ENCODE measurements at regions not wholly inside any gene's neighbourhood (a gene's known extent, or its start where the extent isn't known, plus 50 kb on each side); places are given as distances from the start of the nearest gene placed in this dataset.

DNA sequence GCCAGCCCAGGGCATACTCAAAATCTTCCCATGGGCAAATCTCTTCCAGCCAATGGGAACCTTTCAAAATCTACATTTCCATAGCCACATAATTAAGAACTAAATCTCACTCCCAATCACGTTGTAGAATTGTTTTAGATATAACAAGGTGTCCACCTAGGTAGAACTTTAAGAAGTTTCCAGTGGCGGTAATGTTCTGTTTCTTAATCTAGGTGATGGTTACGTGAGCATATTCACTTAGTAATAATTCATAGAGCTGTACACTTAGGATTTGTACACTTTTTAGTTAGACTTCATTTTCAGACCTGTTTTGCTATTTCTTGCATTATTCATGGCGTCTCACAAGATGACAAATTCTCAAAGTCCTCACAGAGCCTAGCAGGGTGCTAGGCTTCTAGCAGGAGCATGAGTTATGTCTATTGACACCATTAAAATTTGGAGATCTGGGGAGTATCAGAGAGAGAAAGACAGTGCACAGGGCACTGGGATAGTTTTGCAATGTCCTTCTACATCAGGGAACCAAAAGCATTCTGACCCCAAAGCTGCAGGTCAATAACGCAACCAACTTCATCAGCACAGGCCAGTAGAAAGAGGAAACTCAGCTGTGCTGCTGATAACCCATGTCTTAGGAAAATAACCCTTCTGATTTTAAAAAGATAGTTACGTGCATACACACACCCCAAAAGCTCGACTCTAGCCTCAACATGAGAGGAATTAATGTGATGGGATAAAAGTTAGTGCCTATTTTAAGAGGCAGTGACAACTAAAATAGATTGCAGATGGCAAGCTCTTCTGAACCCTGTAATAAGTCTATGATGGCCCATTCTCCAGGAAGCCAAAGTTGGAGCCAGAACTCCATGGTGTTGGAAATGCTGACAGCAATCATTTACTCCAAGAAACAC is 518.1 kb upstream of the JARID2 start:
- H3K4me3 ChIP-seq (ENCODE audit: low read length), result no peak overlapping the region
- no peak for TF ChIP-seq ZNF274 (IDR thresholded peaks at IDR 0.05; ENCODE audit: low read depth, low read length)

DNA sequence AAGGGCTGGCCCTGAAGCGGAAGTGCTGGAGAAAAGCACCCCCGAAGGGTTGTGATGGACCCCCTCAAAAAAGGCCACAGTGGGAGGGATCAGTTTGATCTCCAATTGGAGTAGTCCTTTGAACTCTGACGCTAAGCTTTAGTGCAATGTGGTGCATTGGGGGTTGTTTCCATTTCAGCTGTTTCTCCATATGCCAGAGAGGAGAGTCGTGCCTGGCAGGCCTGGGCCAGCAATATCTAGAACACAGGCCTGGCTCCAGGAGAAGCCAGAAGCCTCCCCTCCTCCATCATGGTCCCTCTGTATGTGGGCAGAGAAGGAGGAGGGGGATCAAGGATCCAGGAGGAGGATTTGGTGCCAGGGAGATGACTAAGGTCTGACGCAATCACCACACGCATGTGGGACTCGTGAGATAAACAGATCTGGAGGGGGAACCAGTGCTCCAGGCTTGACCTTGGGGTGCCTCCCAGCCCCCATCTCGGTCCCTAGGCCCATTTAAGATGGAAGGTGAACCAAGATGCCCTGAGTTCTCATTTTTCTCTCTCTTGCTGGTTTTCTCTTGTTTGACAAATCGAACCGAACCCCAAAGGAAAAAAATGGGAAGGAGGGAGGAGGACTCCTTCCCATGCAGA is 517.4 kb upstream of the JARID2 start:
- TF ChIP-seq ZNF274 (IDR thresholded peaks at IDR 0.05; ENCODE audit: low read depth, low read length), result no peak
- no peak overlapping the region for H3K4me3 ChIP-seq (ENCODE audit: low read length)

DNA sequence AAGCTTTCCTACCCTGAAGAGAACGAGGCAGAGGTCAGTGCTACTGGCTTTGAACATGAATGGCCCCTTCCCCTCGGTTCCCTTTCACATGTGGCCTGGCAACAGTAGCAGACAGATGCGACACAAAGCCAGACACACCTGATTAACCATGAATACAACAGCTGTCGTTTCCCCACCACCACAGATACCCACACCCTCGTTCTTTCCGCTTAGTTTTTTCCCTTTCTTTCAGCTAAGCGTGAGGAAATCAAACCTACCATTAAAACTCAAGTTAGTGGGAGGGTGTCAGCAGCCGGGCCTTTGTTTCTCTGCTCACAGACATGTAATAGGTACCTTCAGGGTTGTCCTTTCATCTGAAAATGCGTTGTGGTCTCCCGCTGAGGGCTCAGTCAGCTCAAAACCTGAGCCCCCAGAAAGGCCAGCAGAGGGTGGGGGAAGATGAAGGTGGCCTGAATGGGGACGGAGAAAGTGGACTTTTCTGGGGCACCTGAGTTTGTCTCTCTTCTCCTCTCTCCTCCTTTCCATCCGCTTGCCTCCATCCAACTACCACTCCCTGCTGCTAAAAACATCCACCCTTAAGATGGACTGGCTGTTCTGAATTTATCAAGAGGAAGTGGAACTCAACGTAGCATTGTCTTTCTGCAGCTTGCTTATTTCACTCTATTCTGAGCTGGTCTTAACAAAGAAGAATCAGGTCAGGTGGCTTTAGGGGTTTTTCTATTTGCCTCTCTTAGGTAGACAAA is 516.6 kb upstream of the JARID2 start:
- no peak overlapping the region; the same call in 1 of the 2 replicates for H3K4me3 ChIP-seq (ENCODE audit: low read length)
- no peak for TF ChIP-seq ZNF274 (IDR thresholded peaks at IDR 0.05; ENCODE audit: low read depth, low read length)

DNA sequence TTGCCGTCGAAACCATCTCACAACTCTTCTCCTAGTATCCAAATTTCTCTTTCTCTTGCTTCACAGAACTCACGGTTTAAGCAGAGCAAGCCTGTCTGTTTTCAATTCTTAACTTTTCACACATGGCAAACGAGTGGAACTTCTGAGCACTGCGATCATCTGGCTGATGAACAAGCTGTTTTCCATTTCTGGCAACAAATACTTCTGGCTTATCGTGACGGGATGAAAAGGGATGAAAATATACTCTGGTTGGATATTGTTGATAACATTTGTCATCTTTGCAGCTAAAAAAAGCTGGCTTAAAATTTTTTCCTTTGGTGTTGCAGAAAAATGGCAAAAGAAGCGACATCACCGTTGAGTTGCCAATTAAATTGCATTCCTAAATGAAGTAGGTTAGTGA is 515.2 kb upstream of the JARID2 start:
- no peak for TF ChIP-seq ZNF274 (IDR thresholded peaks at IDR 0.05; ENCODE audit: low read depth, low read length)
- no peak overlapping the region for H3K4me3 ChIP-seq (ENCODE audit: low read length)

DNA sequence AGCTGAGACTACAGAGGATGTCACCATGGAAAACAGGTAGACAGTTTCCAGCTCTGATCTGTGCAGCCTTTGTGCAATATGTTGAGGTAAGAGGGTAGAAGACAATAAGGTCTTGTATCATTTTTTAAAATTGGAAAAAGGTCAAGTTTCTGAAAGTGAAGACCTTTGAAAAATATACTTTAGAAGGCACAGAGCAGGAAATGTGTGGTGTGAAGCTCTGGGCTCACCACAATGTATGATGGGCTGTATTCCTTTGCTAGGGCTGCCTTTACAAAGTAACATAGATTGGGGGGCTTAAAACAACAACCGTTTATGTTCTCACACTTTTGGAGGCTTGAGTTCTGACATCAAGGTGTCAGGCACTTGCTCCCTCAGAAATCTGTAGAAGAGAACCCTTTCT is 514.3 kb upstream of the JARID2 start:
- H3K4me3 ChIP-seq (ENCODE audit: low read length), result no peak overlapping the region
- no peak for TF ChIP-seq ZNF274 (IDR thresholded peaks at IDR 0.05; ENCODE audit: low read depth, low read length)

DNA sequence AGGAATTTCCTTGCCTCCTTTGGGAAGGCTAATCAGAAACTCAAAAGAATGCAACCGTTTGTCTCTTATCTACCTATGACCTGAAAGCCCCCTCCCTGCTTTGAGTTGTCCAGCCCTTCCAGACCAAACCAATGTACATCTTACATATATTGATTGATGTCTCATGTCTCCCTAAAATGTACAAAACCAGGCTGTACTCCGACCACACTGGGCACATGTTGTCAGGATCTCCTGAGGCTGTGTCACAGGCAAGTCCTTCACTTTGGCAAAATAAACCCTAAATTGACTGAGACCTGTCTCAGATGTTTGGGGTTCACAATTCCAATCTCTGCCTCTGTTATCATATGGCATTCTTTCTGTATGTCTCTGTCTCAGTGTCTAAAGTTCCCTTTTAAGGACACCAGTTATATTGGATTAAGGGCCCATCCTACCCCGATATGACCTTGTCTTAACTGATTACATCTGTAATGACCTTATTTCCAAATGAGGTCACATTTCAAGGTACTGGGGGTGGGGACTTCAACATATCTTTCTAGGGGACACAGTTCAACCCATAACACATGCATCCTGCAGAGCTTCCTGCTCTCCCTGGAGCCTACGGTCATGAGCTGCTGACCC is 513.5 kb upstream of the JARID2 start:
- TF ChIP-seq ZNF274 (IDR thresholded peaks at IDR 0.05; ENCODE audit: low read depth, low read length), result no peak
- H3K4me3 ChIP-seq (ENCODE audit: low read length), result no peak overlapping the region

DNA sequence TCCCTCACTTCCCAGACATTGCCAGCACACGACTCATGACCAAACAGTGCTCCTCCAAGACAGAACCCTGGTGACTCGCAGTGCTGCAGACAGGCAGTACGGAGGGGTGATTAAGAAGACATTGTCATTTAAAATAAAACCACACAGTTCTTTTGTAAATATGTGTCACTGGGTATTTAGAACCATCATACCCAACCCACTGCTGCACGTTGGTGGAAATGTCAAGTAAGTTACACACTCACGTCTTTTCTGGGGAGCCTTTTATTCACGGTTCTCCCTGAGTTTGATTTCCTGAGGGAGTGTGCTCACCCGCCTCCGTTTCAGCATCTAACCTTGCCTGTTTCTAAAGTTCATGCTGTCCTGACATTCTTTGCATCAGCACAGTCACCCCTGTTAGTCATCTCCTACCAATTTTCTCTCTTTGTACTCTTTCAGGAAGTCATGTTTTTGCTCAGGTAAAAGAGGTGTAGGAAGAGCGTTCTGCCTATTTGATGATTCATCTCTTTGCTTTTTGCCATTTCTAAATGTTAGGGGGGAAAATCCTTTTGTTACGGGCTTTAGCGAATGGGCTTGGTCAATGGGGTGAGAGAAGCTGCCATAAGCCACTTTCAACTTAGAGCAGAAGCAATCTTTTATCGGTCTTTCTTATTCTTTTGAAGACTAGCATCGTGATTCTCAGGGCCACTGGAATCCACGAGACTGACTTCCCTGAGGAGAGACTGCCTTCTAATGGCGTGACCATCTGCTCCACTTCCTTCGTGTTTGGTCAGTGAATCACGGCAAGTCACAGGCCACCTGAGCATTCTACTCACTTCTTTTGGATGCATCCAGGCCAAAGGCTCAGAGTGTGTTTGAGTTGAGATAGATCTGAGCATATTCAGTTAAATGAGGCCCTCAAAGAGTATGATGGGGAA is 512.8 kb upstream of the JARID2 start:
- no peak for TF ChIP-seq ZNF274 (IDR thresholded peaks at IDR 0.05; ENCODE audit: low read depth, low read length)
- H3K4me3 ChIP-seq (ENCODE audit: low read length), result no peak overlapping the region

DNA sequence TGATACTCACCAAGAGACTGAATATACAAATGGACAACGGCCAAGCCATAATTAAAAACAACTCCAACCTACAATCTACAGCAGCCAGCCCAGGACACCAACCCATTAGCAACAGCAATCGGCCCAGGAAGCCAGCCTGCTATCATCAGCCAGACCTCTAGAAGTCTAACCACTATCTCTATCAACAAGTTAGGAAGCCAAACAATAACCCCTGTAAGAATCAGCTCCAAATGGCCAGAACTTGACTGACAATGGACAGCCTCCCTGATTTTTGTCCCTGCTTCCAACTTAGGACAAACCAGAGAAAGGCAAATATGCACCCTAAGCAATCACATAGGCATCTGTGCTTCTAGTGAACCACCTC is 511.8 kb upstream of the JARID2 start:
- TF ChIP-seq ZNF274 (IDR thresholded peaks at IDR 0.05; ENCODE audit: low read depth, low read length), result no peak
- no peak overlapping the region for H3K4me3 ChIP-seq (ENCODE audit: low read length)

DNA sequence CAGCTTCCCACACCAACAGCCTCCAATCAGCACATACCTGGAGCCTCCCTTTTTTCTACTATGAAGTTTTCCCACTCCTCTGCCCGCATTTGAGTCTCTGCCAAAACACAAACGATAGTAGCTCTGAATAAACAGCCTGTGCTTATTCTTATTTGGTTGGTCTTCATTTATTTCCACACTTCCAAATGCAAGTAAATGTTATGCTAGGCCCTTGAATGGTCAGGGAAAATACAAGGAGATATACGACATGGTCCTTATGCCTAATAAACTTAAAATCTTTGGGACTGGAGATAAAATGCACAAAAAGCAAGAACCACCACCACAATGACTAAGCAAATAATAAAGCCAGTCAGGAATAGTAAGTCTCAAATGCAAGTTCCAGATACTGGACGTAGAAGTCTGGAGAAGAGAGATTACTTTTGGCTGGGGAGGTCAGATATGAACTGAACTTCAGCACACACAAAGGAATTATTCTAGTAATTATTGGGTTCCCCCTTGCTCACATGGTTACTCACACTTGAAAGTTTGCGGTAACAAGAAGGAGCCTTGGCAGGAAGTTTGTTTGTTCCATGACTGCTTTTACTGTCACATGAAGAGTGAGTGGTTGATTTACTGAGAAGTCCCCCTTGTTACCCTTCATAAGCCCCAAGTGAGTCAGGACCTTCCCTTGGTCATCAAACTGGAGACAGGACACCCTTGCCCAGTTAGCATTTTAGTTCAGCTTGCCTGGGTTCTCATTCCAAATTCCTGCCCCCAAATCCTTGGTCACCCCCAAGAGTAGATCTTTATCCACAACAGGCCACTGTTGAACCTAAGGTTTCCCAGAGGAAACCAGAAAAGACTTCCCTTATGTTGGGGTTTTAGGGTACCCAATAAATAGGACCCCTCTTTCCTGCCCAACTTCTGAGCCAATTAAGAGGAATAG is 511.2 kb upstream of the JARID2 start:
- no peak for TF ChIP-seq ZNF274 (IDR thresholded peaks at IDR 0.05; ENCODE audit: low read depth, low read length)
- H3K4me3 ChIP-seq (ENCODE audit: low read length), result no peak overlapping the region

DNA sequence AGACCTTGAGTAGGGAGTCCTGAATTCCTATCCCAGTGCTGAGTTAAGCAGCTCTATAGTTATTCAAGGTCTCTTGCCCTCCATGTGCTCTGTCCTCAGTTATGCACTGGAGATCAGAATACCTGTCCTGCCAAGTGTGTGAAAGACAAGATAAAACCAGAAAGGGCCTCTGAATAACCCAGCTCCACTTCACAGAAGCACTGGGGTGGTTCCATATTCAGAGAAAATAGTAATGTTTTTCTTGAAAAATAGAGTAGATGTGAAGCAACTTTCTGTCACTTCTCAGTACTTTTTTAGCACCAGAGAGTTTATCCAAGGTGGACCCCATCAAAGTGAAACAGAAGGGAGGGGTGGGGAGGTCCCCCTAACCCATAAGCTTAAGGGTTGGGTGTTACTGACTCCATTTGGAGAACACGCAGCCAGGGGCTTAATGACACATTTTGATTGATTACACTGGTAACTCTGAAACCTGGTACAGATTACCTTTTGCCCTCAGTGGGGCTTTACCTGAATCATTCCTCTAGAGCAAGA is 509.8 kb upstream of the JARID2 start:
- no peak overlapping the region for H3K4me3 ChIP-seq (ENCODE audit: low read length)
- TF ChIP-seq ZNF274 (IDR thresholded peaks at IDR 0.05; ENCODE audit: low read depth, low read length), result no peak

DNA sequence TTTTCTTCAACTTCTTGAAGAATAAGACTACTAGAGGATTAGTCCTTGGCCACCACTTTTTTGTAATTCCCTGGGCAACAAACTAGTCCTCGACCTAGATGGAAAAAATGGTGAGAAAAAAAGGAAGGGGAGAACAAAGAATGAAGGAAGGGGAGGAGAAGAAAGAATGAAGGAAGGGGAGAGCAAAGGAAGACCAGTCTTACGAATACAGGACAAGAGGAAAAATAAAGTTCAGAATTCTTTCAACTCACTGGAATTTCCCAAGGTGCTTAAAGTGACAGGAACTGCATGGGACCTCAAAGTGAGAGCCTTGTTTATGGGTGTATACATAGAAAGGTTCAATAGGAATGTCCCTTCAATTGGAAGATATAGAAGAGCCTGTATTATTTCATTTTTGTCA is 509.3 kb upstream of the JARID2 start:
- H3K4me3 ChIP-seq (ENCODE audit: low read length), result no peak overlapping the region

DNA sequence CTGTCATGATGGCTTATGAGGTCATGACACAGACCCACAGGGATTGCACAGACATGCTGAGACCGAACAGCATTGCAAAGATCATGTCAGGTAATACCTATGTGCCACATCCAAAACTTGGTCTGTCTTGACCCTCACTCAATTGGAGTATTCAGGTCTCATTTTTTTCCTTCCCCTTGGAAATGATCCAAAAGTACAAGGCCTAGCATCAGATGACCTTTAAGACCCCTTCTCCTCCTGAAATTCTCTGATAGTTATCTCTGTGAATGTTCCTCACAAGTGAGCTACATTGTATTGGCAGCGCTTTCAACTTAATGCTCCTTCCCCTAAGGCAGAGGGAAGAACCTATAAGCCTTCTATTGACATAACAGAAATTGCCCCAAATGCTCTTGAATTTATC is 507.4 kb upstream of the JARID2 start:
- no peak overlapping the region for H3K4me3 ChIP-seq (ENCODE audit: low read length)
- no peak for TF ChIP-seq ZNF274 (IDR thresholded peaks at IDR 0.05; ENCODE audit: low read depth, low read length)

More for the DNA sequence above, 509.3 kb upstream of the JARID2 start:
- no peak for TF ChIP-seq ZNF274 (IDR thresholded peaks at IDR 0.05; ENCODE audit: low read depth, low read length)

Data from GM08714 (cell line).